Endothelial cell of umbilical vein (primary cell): ENCODE measurements at regions not wholly inside any gene's neighbourhood (a gene's known extent, or its start where the extent isn't known, plus 50 kb on each side); places are given as distances from the start of the nearest gene placed in this dataset.

Source experiments
- BruUV-seq: library from RNA; stranded (reverse); fragments of 400-500 nt; replicated peaks from 2 replicates; lab custom pipeline; 2021; lab: Mats Ljungman, UMichigan
- CTCF ChIA-PET: fragments of 300-600, 350-600 bp; sonication (Branson Sonifier 250); formaldehyde crosslinking; loops from one replicate; lab custom pipeline; 2021; ENCODE audit warnings: antibody characterized with exemption, inconsistent platforms; lab: Charles Lee
- POLR2A ChIA-PET: fragments of 300-600, 350-600 bp; sonication (Branson Sonifier 250); formaldehyde crosslinking; loops from one replicate; lab custom pipeline; 2021; ENCODE audit warnings: antibody characterized with exemption, inconsistent platforms; lab: Charles Lee
- DNase-seq: peaks from one replicate; pipeline ENCODE4 v3.0.0-alpha.2; 2011; ENCODE audit warnings: low read depth, low spot score
- FAIRE-seq: peaks from 2 replicates; lab custom pipeline; 2011; peaks lifted over from hg19 to GRCh38; lab: Jason Lieb, UNC
- H2AFZ ChIP-seq: 2 replicates; pipeline ENCODE4 v1.6.0; 2012; ENCODE audit warnings: low read depth, low read length, control low read depth, inconsistent platforms
- H3K27ac ChIP-seq: 2 replicates; pipeline ENCODE4 v1.5.1; 2011; ENCODE audit warnings: low read depth, mild to moderate bottlenecking, control low read depth, low read length, moderate library complexity; ENCODE audit not compliant: insufficient read depth
- H3K27me3 ChIP-seq, 2 experiments: 2 replicates each; pipeline versions ENCODE4 v1.6.0 to v1.6.1; 2011; ENCODE audit warnings: low read length in 2 of 2, mixed read lengths in 1 of 2; ENCODE audit not compliant: control insufficient read depth in 2 of 2, insufficient read depth in 2 of 2
- H3K36me3 ChIP-seq, 2 experiments: 2 replicates in 1 of 2; 3 replicates in 1 of 2; pipeline ENCODE4 v1.5.1; 2011; ENCODE audit warnings: low read length in 2 of 2, mild to moderate bottlenecking in 1 of 2, moderate library complexity in 1 of 2; ENCODE audit not compliant: control insufficient read depth in 2 of 2, insufficient read depth in 2 of 2; ENCODE audit errors: extremely low read depth in 1 of 2
- H3K4me1 ChIP-seq: 3 replicates; pipeline ENCODE4 v1.5.1; 2011; ENCODE audit warnings: mild to moderate bottlenecking, low read length; ENCODE audit not compliant: control insufficient read depth, insufficient read depth; ENCODE audit errors: extremely low read depth
- H3K4me2 ChIP-seq: 2 replicates; pipeline ENCODE4 v1.6.1; 2011; ENCODE audit warnings: low read length, control low read depth, mixed read lengths; ENCODE audit not compliant: insufficient read depth
- H3K4me3 ChIP-seq, 3 experiments: fragments of 200-600 bp in 1 of 3; sonication (generic), shearing (Covaris generic) in 1 of 3; replicated peaks in 1 of 3; 2 replicates each; pipeline ENCODE4 v1.5.1; 2011 to 2016; ENCODE audit warnings: control low read depth in 3 of 3, low read length in 3 of 3, mild to moderate bottlenecking in 2 of 3, inconsistent platforms in 1 of 3, low read depth in 1 of 3, moderate library complexity in 1 of 3; ENCODE audit not compliant: insufficient read depth in 1 of 3
- H3K79me2 ChIP-seq: 2 replicates; pipeline ENCODE4 v1.6.0; 2012; ENCODE audit warnings: low read length, inconsistent platforms; ENCODE audit not compliant: control insufficient read depth, insufficient read depth
- H3K9ac ChIP-seq: replicated peaks from 2 replicates; pipeline ENCODE3; 2011; ENCODE audit warnings: low read length, control low read depth; ENCODE audit not compliant: insufficient read depth; ENCODE audit errors: extremely low read depth
- H3K9me1 ChIP-seq: replicated peaks from 3 replicates; pipeline ENCODE4 v1.6.0; 2011; ENCODE audit warnings: mild to moderate bottlenecking, low read length; ENCODE audit not compliant: control insufficient read depth, insufficient read depth; ENCODE audit errors: extremely low read depth
- H3K9me3 ChIP-seq: replicated peaks from 2 replicates; pipeline ENCODE4 v1.5.1; 2012; ENCODE audit warnings: low read length, inconsistent platforms; ENCODE audit not compliant: control insufficient read depth, insufficient read depth
- H4K20me1 ChIP-seq: replicated peaks from 2 replicates; pipeline ENCODE3; 2011; ENCODE audit warnings: mild to moderate bottlenecking, low read length; ENCODE audit not compliant: control insufficient read depth, insufficient read depth; ENCODE audit errors: extremely low read depth
- EZH2 ChIP-seq: IDR thresholded peaks from 2 replicates; pipeline ENCODE4 v1.6.1; 2012; ENCODE audit warnings: borderline replicate concordance, low read depth, mild to moderate bottlenecking, moderate library complexity, low read length, inconsistent platforms; ENCODE audit not compliant: severe bottlenecking
- FOS ChIP-seq: IDR thresholded peaks from 2 replicates; pipeline ENCODE4 v1.6.1; 2011; ENCODE audit warnings: mild to moderate bottlenecking, low read length, moderate library complexity, borderline replicate concordance; ENCODE audit not compliant: insufficient read depth
- GATA2 ChIP-seq: IDR thresholded peaks from 2 replicates; pipeline ENCODE4 v1.7.0; 2011; ENCODE audit warnings: low read depth, mild to moderate bottlenecking, moderate library complexity, mixed read lengths, low read length; ENCODE audit not compliant: insufficient read length, insufficient read depth
- JUN ChIP-seq: IDR thresholded peaks from 2 replicates; pipeline ENCODE4 v1.6.1; 2011; ENCODE audit warnings: borderline replicate concordance, low read depth; ENCODE audit not compliant: insufficient read length, insufficient read depth
- MYC ChIP-seq: IDR thresholded peaks from one replicate; pipeline ENCODE4 v1.6.1; 2011; ENCODE audit warnings: mild to moderate bottlenecking, low read depth, low read length
- POLR2A ChIP-seq: IDR thresholded peaks from 2 replicates; pipeline ENCODE4 v1.6.1; 2012; ENCODE audit warnings: low read depth, mild to moderate bottlenecking, control low read depth, low read length
- POLR2AphosphoS5 ChIP-seq: IDR thresholded peaks from 2 replicates; pipeline ENCODE4 v1.6.1; 2012; ENCODE audit warnings: low read depth, mild to moderate bottlenecking, control low read depth, low read length, moderate library complexity; ENCODE audit not compliant: insufficient read depth
- dilution Hi-C: fragments of 300-500 bp; cut with MboI; formaldehyde crosslinking; loops from one replicate; pipeline ENCODE4 v1.15.0; 2019; ENCODE audit warnings: low sequenced_read_pairs; ENCODE audit not compliant: extremely low pct_ligation_motif_present
- intact Hi-C: fragments of 100-400 bp; cut with micrococcal nuclease; formaldehyde crosslinking; loops from one replicate; pipeline ENCODE4 v1.10.0; 2022
- TF ChIP-seq, protein P1 (sequence below): IDR thresholded peaks from 2 replicates; pipeline ENCODE4 v1.6.1; 2011; ENCODE audit not compliant: insufficient read depth, insufficient read length
- TF ChIP-seq, protein P2 (sequence below), 2 donors: IDR thresholded peaks; 1 replicate in 1 of 2; 2 replicates in 1 of 2; pipeline ENCODE4 v1.5.1; 2011; ENCODE audit warnings: low read length in 2 of 2, mild to moderate bottlenecking in 2 of 2, moderate library complexity in 2 of 2, control low read depth in 1 of 2, inconsistent platforms in 1 of 2, low read depth in 1 of 2; ENCODE audit not compliant: insufficient read depth in 1 of 2; ENCODE audit errors: extremely low read depth in 1 of 2

DNA sequence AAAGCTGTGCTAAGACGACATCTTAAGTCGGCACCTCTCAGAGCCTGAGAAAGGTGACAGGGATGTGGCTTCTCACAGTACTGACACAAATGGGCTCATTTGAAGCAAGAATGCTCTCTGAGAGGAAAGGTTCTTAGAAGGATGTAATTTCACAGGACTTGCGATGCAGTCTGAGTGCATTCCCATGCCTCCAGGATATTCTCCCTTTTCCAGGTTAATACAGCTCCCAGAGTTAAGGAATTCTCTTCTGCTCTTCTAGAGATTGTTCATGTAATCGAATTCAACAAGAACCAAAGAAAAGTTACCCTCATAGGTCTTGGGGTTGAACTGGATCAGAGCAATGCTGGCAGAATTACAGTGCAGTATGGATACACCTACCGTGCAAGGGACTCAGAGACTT lies 131.0 kb downstream of the GALR1 start:
- Histone ChIP-seq H3K27ac (no peak overlapping the region), H3K36me3 (no peaks in the 10 kb centered on the region), H3K9me3 (peaks cover 11% of the 10 kb centered on the region), H3K4me3 (no peak overlapping the region), H4K20me1 (no peaks in the 10 kb centered on the region), H3K79me2 (no peaks in the 10 kb centered on the region), H3K4me1 (no peaks in the 10 kb centered on the region), H3K27me3 (no peaks in the 10 kb centered on the region), H3K9ac (no peak overlapping the region), H3K9me1 (no peaks in the 10 kb centered on the region), H2AFZ (no peak overlapping the region), H3K4me2 (no peak overlapping the region)
- dilution Hi-C loops (no loop called here), intact Hi-C loops (no loop called here)
- DNase-seq: no peak
- no peak for TF ChIP-seq POLR2AphosphoS5
- no peak for TF ChIP-seq FOS
- no peak for TF ChIP-seq POLR2A
- no peak for TF ChIP-seq MYC
- TF ChIP-seq, protein P1, sequence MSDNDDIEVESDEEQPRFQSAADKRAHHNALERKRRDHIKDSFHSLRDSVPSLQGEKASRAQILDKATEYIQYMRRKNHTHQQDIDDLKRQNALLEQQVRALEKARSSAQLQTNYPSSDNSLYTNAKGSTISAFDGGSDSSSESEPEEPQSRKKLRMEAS: no peak
- no peak for TF ChIP-seq GATA2
- no peak for TF ChIP-seq JUN
- TF ChIP-seq, protein P2, sequence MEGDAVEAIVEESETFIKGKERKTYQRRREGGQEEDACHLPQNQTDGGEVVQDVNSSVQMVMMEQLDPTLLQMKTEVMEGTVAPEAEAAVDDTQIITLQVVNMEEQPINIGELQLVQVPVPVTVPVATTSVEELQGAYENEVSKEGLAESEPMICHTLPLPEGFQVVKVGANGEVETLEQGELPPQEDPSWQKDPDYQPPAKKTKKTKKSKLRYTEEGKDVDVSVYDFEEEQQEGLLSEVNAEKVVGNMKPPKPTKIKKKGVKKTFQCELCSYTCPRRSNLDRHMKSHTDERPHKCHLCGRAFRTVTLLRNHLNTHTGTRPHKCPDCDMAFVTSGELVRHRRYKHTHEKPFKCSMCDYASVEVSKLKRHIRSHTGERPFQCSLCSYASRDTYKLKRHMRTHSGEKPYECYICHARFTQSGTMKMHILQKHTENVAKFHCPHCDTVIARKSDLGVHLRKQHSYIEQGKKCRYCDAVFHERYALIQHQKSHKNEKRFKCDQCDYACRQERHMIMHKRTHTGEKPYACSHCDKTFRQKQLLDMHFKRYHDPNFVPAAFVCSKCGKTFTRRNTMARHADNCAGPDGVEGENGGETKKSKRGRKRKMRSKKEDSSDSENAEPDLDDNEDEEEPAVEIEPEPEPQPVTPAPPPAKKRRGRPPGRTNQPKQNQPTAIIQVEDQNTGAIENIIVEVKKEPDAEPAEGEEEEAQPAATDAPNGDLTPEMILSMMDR (IDR thresholded peaks at IDR 0.05; ENCODE audit: extremely low read depth in 1 of 2, insufficient read depth in 1 of 2, low read depth in 1 of 2, low read length in 2 of 2): no peak
- no peak for TF ChIP-seq EZH2
- no peak for FAIRE-seq
- ChIA-PET CTCF (no interaction called here), POLR2A (no interaction called here)
- no TSS peak for BruUV-seq
